Loucy (cell line): ENCODE measurements at regions not wholly inside any gene's neighbourhood (a gene's known extent, or its start where the extent isn't known, plus 50 kb on each side); places are given as distances from the start of the nearest gene placed in this dataset.

ENCODE experiments used
- EZH2phosphoT487 ChIP-seq: fragments of 200-600 bp; IDR thresholded peaks from 2 replicates; pipeline ENCODE4 v1.6.1; 2018; ENCODE audit warnings: antibody characterized with exemption, mild to moderate bottlenecking, moderate library complexity, borderline replicate concordance
- TF ChIP-seq, protein P1 (sequence below): fragments of 200-600 bp; sonication (generic); conservative IDR thresholded peaks from 2 replicates; pipeline ENCODE4 v1.5.1; 2014; ENCODE audit warnings: mild to moderate bottlenecking, antibody characterized with exemption, low read length

- TF ChIP-seq, protein P1, sequence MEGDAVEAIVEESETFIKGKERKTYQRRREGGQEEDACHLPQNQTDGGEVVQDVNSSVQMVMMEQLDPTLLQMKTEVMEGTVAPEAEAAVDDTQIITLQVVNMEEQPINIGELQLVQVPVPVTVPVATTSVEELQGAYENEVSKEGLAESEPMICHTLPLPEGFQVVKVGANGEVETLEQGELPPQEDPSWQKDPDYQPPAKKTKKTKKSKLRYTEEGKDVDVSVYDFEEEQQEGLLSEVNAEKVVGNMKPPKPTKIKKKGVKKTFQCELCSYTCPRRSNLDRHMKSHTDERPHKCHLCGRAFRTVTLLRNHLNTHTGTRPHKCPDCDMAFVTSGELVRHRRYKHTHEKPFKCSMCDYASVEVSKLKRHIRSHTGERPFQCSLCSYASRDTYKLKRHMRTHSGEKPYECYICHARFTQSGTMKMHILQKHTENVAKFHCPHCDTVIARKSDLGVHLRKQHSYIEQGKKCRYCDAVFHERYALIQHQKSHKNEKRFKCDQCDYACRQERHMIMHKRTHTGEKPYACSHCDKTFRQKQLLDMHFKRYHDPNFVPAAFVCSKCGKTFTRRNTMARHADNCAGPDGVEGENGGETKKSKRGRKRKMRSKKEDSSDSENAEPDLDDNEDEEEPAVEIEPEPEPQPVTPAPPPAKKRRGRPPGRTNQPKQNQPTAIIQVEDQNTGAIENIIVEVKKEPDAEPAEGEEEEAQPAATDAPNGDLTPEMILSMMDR = no peak
- no peak for TF ChIP-seq EZH2phosphoT487
These were observed 1707.9 kb upstream of the PCDH10 start for GRCh38 chr4:131441004-131441688.
